B cell (primary cell): ENCODE measurements at regions not wholly inside any gene's neighbourhood (a gene's known extent, or its start where the extent isn't known, plus 50 kb on each side); places are given as distances from the start of the nearest gene placed in this dataset.

Experiments
- ATAC-seq: fragments of 200-7000 bp; cut with Tn5 transposase; one replicate; pipeline ENCODE4 v1.10.0; 2021; ENCODE audit warnings: low read depth, mild to moderate bottlenecking, moderate number of reproducible peaks, moderate library complexity
- CTCF ChIA-PET: fragments of 350-600 bp; sonication (Branson Sonifier 250); formaldehyde crosslinking; loops from one replicate; lab custom pipeline; 2021; ENCODE audit warnings: antibody characterized with exemption, inconsistent platforms; lab: Charles Lee
- POLR2A ChIA-PET: fragments of 350-600 bp; sonication (Branson Sonifier 250); formaldehyde crosslinking; loops from one replicate; lab custom pipeline; 2021; ENCODE audit warnings: antibody characterized with exemption; lab: Charles Lee
- DNase-seq: peaks from one replicate; pipeline ENCODE4 v3.0.0; 2013
- H2AFZ ChIP-seq: 2 replicates; pipeline ENCODE4 v1.6.1; 2012; ENCODE audit warnings: mild to moderate bottlenecking, low read depth, low read length; ENCODE audit not compliant: insufficient read depth, poor library complexity, severe bottlenecking
- H3K27ac ChIP-seq, 2 donors: 1 replicate in 1 of 2; 2 replicates in 1 of 2; pipeline ENCODE4 v1.5.1; 2012 to 2013; ENCODE audit warnings: low read length in 2 of 2, mild to moderate bottlenecking in 2 of 2, moderate library complexity in 1 of 2
- H3K27me3 ChIP-seq, 4 experiments: fragments of 200-600 bp in 1 of 4; sonication (generic) in 1 of 4; replicated peaks in 1 of 4; 1 replicate in 2 of 4; 2 replicates in 2 of 4; pipeline versions ENCODE4 v1.6.1 to v1.7.0; 2013 to 2016; ENCODE audit warnings: low read length in 3 of 4, mild to moderate bottlenecking in 2 of 4, mixed read lengths in 1 of 4, moderate library complexity in 1 of 4; ENCODE audit not compliant: insufficient read depth in 4 of 4, control insufficient read depth in 3 of 4; ENCODE audit errors: control extremely low read depth in 1 of 4
- H3K36me3 ChIP-seq, 2 experiments: replicated peaks in 1 of 2; 1 replicate in 1 of 2; 2 replicates in 1 of 2; pipeline versions ENCODE4 v1.6.1 to v1.7.1; 2013; ENCODE audit warnings: low read length in 1 of 2; ENCODE audit not compliant: insufficient read depth in 2 of 2, control insufficient read depth in 1 of 2; ENCODE audit errors: control extremely low read depth in 1 of 2, extremely low read depth in 1 of 2
- H3K4me1 ChIP-seq, 2 donors: fragments of 200-600 bp in 1 of 2; sonication (generic) in 1 of 2; 1 replicate in 1 of 2; 2 replicates in 1 of 2; pipeline versions ENCODE4 v1.5.1 to v1.6.1; 2013 to 2017; ENCODE audit warnings: low read length in 2 of 2; ENCODE audit not compliant: control insufficient read depth in 2 of 2, insufficient read depth in 2 of 2
- H3K4me2 ChIP-seq: replicated peaks from 2 replicates; pipeline ENCODE3; 2012; ENCODE audit warnings: mild to moderate bottlenecking, low read depth, low read length; ENCODE audit not compliant: poor library complexity, severe bottlenecking
- H3K4me3 ChIP-seq, 5 experiments: fragments of 200-600 bp in 1 of 5; sonication (generic) in 1 of 5; 1 replicate in 3 of 5; 2 replicates in 2 of 5; pipeline versions ENCODE4 v1.5.1 to v1.7.0; 2011 to 2016; ENCODE audit warnings: low read length in 4 of 5, mild to moderate bottlenecking in 4 of 5, low read depth in 2 of 5, control low read depth in 1 of 5, moderate library complexity in 1 of 5; ENCODE audit not compliant: insufficient read depth in 1 of 5; ENCODE audit errors: control extremely low read depth in 1 of 5, extremely low read depth in 1 of 5
- H3K79me2 ChIP-seq: fragments of 200-600 bp; sonication (generic); one replicate; pipeline ENCODE4 v1.6.0; 2016; ENCODE audit warnings: low read length; ENCODE audit not compliant: control insufficient read depth, insufficient read depth
- H3K9ac ChIP-seq: fragments of 200-600 bp; sonication (generic); 2 replicates; pipeline ENCODE4 v1.6.1; 2017; ENCODE audit warnings: mild to moderate bottlenecking, low read length, moderate library complexity
- H3K9me3 ChIP-seq, 3 donors: one replicate each; pipeline versions ENCODE4 v1.6.1 to v1.7.1; 2013; ENCODE audit warnings: low read length in 2 of 3; ENCODE audit not compliant: control insufficient read depth in 2 of 3, insufficient read depth in 1 of 3; ENCODE audit errors: control extremely low read depth in 1 of 3
- H4K20me1 ChIP-seq: 2 replicates; pipeline ENCODE4 v1.6.0; 2012; ENCODE audit warnings: mild to moderate bottlenecking, low read length; ENCODE audit not compliant: insufficient read depth, control insufficient read depth, poor library complexity, severe bottlenecking
- H3K27ac Mint-ChIP-seq: one replicate; pipeline ENCODE4 v1.8.0; 2021; ENCODE audit warnings: mixed read lengths
- H3K27me3 Mint-ChIP-seq: one replicate; pipeline ENCODE4 v1.8.0; 2021; ENCODE audit warnings: mixed read lengths
- H3K4me1 Mint-ChIP-seq: one replicate; pipeline ENCODE4 v1.8.0; 2021; ENCODE audit warnings: mixed read lengths
- H3K4me3 Mint-ChIP-seq: one replicate; pipeline ENCODE4 v1.8.0; 2021; ENCODE audit warnings: mixed read lengths
- H3K9me3 Mint-ChIP-seq: one replicate; pipeline ENCODE4 v1.8.0; 2022; ENCODE audit warnings: mixed read lengths; ENCODE audit not compliant: insufficient read depth
- EZH2 ChIP-seq: IDR thresholded peaks from 2 replicates; pipeline ENCODE4 v1.6.1; 2012; ENCODE audit warnings: borderline replicate concordance, low read depth, mild to moderate bottlenecking, moderate library complexity, low read length; ENCODE audit not compliant: insufficient read depth, poor library complexity, severe bottlenecking
- WGBS: methylation state at CpG from one replicate; pipeline ENCODE4 v1.1.5; 2013; ENCODE audit warnings: missing lambda C conversion rate; ENCODE audit not compliant: insufficient coverage; 5-methylcytosine and 5-hydroxymethylcytosine counted together
- intact Hi-C: fragments of 100-400 bp; cut with micrococcal nuclease; formaldehyde crosslinking; loops from one replicate; pipeline ENCODE4 v1.10.0; 2022
- TF ChIP-seq, protein P1 (sequence below): fragments of 200-600 bp; IDR thresholded peaks from one replicate; pipeline ENCODE4 v1.8.0; 2022; ENCODE audit warnings: antibody characterized with exemption, mild to moderate bottlenecking

DNA sequence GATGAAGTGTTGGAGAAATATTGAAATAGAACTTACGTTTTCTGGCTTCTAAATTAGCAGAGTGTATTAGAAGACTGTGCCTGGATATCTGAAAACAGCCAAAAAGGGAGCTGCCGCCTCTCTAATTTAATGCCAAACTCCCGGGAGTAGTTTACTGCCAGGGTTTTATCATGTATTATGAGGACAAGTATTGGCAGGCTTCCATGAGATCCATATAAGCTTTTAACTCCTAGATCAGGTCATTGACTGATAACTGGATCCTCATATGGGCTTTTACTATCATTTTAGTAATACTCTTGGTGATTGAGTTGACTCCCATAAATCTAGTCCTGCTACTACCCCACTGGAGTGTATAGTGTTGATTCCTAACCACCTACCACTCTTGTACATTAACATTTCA lies 178.4 kb upstream of the CXADR start:
- DNase-seq: no peak
- intact Hi-C loops: no loop called here
- H3K4me3 ChIP-seq: no peak overlapping the region
- Mint-ChIP-seq H3K27me3 (no peaks in the 10 kb centered on the region), H3K9me3 (no peaks in the 10 kb centered on the region), H3K27ac (no peak overlapping the region), H3K4me3 (no peak overlapping the region), H3K4me1 (no peaks in the 10 kb centered on the region)
- no peaks in the 10 kb centered on the region for H4K20me1 ChIP-seq
- H3K9me3 ChIP-seq: peaks cover 0 to 1% (median 0%) of the 10 kb centered on the region in 3 donors
- H3K27ac ChIP-seq: no peak overlapping the region
- no peaks in the 10 kb centered on the region for H3K4me1 ChIP-seq
- TF ChIP-seq, protein P1, sequence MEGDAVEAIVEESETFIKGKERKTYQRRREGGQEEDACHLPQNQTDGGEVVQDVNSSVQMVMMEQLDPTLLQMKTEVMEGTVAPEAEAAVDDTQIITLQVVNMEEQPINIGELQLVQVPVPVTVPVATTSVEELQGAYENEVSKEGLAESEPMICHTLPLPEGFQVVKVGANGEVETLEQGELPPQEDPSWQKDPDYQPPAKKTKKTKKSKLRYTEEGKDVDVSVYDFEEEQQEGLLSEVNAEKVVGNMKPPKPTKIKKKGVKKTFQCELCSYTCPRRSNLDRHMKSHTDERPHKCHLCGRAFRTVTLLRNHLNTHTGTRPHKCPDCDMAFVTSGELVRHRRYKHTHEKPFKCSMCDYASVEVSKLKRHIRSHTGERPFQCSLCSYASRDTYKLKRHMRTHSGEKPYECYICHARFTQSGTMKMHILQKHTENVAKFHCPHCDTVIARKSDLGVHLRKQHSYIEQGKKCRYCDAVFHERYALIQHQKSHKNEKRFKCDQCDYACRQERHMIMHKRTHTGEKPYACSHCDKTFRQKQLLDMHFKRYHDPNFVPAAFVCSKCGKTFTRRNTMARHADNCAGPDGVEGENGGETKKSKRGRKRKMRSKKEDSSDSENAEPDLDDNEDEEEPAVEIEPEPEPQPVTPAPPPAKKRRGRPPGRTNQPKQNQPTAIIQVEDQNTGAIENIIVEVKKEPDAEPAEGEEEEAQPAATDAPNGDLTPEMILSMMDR: no peak
- TF ChIP-seq EZH2: no peak
- H3K79me2 ChIP-seq: no peaks in the 10 kb centered on the region
- POLR2A ChIA-PET: no interaction called here
- no peak for ATAC-seq
- H3K27me3 ChIP-seq: no peaks in the 10 kb centered on the region
- CTCF ChIA-PET: no interaction called here
- no peak overlapping the region for H2AFZ ChIP-seq
- H3K4me2 ChIP-seq: no peak overlapping the region
- WGBS: 50% methylated on average over 1 of the region's 3 CpGs
- H3K9ac ChIP-seq: no peak overlapping the region
- H3K36me3 ChIP-seq: no peaks in the 10 kb centered on the region

DNA sequence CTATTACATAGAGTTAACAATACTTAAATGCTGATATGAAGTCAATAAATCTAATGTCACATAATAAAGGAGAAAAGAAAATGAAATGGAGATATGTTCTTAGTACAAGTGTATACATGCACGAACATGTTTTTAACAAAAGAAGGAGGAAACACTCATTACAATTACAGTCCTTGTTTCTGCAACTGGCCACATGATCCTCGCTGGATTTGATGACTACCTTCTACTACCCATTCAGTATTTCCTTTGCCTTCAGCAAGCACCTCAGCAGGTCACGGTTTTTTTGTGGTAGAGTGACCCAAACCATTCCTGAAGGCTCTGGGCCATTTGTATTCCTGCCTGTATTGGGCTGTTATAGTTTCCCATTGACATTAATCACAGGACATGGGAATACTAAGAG lies 172.8 kb upstream of the CXADR start:
- no peak overlapping the region for H3K4me3 ChIP-seq
- no peaks in the 10 kb centered on the region for H3K4me1 ChIP-seq
- H3K27ac ChIP-seq: no peak overlapping the region
- ChIA-PET POLR2A (no interaction called here), CTCF (no interaction called here)
- no peak overlapping the region for H3K9ac ChIP-seq
- no peaks in the 10 kb centered on the region for H4K20me1 ChIP-seq
- no peaks in the 10 kb centered on the region for H3K27me3 ChIP-seq
- H2AFZ ChIP-seq: no peak overlapping the region
- no peaks in the 10 kb centered on the region for H3K36me3 ChIP-seq
- no peaks in the 10 kb centered on the region for H3K27me3 Mint-ChIP-seq
- intact Hi-C loops: no loop called here
- no peaks in the 10 kb centered on the region for H3K79me2 ChIP-seq
- peaks cover 17% of the 10 kb centered on the region for H3K9me3 Mint-ChIP-seq
- TF ChIP-seq, protein P1: no peak
- no peak for TF ChIP-seq EZH2
- DNase-seq (no peak), ATAC-seq (no peak)
- peaks cover 0 to 4% (median 0%) of the 10 kb centered on the region in 3 donors for H3K9me3 ChIP-seq
- H3K27ac Mint-ChIP-seq: no peak overlapping the region
- H3K4me2 ChIP-seq: no peak overlapping the region
- H3K4me3 Mint-ChIP-seq: no peak overlapping the region
- no peaks in the 10 kb centered on the region for H3K4me1 Mint-ChIP-seq
- WGBS: no CpG with 5 or more reads among the region's 3 CpGs
